ENCODE measurements at regions not wholly inside any gene's neighbourhood (a gene's known extent, or its start where the extent isn't known, plus 50 kb on each side); places are given as distances from the start of the nearest gene placed in this dataset.

- no peak overlapping the region for H3K9ac ChIP-seq (ENCODE audit: low read length)
- H3K9me3 ChIP-seq (ENCODE audit: low read length): no peaks in the 10 kb centered on the region
- H3K27me3 ChIP-seq (ENCODE audit: low read length): no peaks in the 10 kb centered on the region
- intact Hi-C loops (cut with micrococcal nuclease): no loop called here
- H3K9me2 ChIP-seq (replicated peaks; ENCODE audit: low read length): no peaks in the 10 kb centered on the region
- no peak for TF ChIP-seq EZH2 (IDR thresholded peaks at IDR 0.05; ENCODE audit: low read length, unreplicated experiment)
- no peak for TF ChIP-seq CTCF (conservative IDR thresholded peaks at IDR 0.05; ENCODE audit: low read depth, low read length)
- no peak for TF ChIP-seq EZH2phosphoT487 (IDR thresholded peaks at IDR 0.05; ENCODE audit: borderline replicate concordance, low read length)
- H3F3A ChIP-seq (ENCODE audit: low read length, unreplicated experiment): no peaks in the 10 kb centered on the region
- no peak overlapping the region for H2AFZ ChIP-seq (ENCODE audit: low read length)
- no peak overlapping the region for H3K4me3 ChIP-seq (ENCODE audit: low read length)
- H3K79me2 ChIP-seq (ENCODE audit: low read length): no peaks in the 10 kb centered on the region
- no peak for DNase-seq
- H3K4me2 ChIP-seq (ENCODE audit: low read length): no peak overlapping the region
- no peaks in the 10 kb centered on the region for H3K36me3 ChIP-seq (ENCODE audit: low read depth, low read length)
- no peak for ATAC-seq
- H4K20me1 ChIP-seq (ENCODE audit: low read length): no peaks in the 10 kb centered on the region
- no peak overlapping the region for H3K27ac ChIP-seq (ENCODE audit: low read length)
- BruUV-seq (replicated peaks): no TSS peak
- H3K4me1 ChIP-seq (ENCODE audit: insufficient read depth, low read length): no peaks in the 10 kb centered on the region
- POLR2A ChIA-PET (ENCODE audit: unreplicated experiment): no interaction called here
- CTCF ChIA-PET: interaction anchor here (0.8 kb wide), 1 partner anchor 11 kb away, joined by 6 read pairs; no protein-coding TSS in a partner anchor
These were observed 131.9 kb upstream of the DDHD1 start for GRCh38 chr14:53285064-53285463.

GRCh38 chr14:53278602-53279506, 125.7 kb upstream of the DDHD1 start:
- Histone ChIP-seq H3K79me2 (ENCODE audit: low read length) (no peaks in the 10 kb centered on the region), H3K9ac (ENCODE audit: low read length) (peak overlapping the region; percentile 12; the same call in 1 of the 2 replicates), H3K4me3 (ENCODE audit: low read length) (no peak overlapping the region), H4K20me1 (ENCODE audit: low read length) (no peaks in the 10 kb centered on the region), H3K9me2 (replicated peaks; ENCODE audit: low read length) (no peaks in the 10 kb centered on the region), H3K27me3 (ENCODE audit: low read length) (no peaks in the 10 kb centered on the region), H2AFZ (ENCODE audit: low read length) (peak overlapping the region; percentile 49), H3K4me1 (ENCODE audit: insufficient read depth, low read length) (peaks cover 14% of the 10 kb centered on the region), H3K27ac (ENCODE audit: low read length) (peak overlapping the region; percentile 56), H3F3A (ENCODE audit: low read length, unreplicated experiment) (no peaks in the 10 kb centered on the region), H3K4me2 (ENCODE audit: low read length) (peak overlapping the region; percentile 10), H3K9me3 (ENCODE audit: low read length) (no peaks in the 10 kb centered on the region), H3K36me3 (ENCODE audit: low read depth, low read length) (no peaks in the 10 kb centered on the region)
- ChIA-PET POLR2A (ENCODE audit: unreplicated experiment) (no interaction called here), CTCF (interaction anchor here (0.6 kb wide), 2 partner anchors 61 to 69 kb away, joined by 3 read pairs; no protein-coding TSS in a partner anchor)
- peak; percentile 86 for DNase-seq
- intact Hi-C loops (cut with micrococcal nuclease): no loop called here
- BruUV-seq (replicated peaks): TSS peak; percentile 58
- TF ChIP-seq EZH2 (IDR thresholded peaks at IDR 0.05; ENCODE audit: low read length, unreplicated experiment) (no peak), CTCF (conservative IDR thresholded peaks at IDR 0.05; ENCODE audit: low read depth, low read length) (no peak), EZH2phosphoT487 (IDR thresholded peaks at IDR 0.05; ENCODE audit: borderline replicate concordance, low read length) (no peak)
- ATAC-seq: peak; percentile 95

DNA sequence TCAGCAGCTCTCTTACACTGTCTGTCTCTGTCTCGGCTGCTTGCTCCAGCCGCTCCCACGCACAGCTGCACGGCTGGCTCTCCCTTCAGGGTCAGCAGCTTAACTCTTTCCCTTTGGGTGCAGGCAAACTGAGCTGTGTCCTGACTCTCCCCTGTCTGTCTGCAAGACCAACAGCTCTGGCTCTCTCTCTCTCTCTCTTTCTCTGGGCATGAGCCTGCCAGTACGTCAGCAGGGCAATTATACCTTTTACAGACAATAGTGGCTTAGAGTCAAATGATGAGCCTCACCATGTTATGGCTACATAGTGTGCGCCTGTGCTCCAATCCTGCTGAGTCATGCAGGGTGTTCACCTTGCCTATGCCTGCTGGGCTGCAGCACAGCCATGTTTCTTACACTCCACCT, 120.5 kb upstream of the DDHD1 start:
- TF ChIP-seq EZH2phosphoT487 (IDR thresholded peaks at IDR 0.05; ENCODE audit: borderline replicate concordance, low read length): no peak
- TF ChIP-seq CTCF (conservative IDR thresholded peaks at IDR 0.05; ENCODE audit: low read depth, low read length): no peak
- no peak for TF ChIP-seq EZH2 (IDR thresholded peaks at IDR 0.05; ENCODE audit: low read length, unreplicated experiment)
- no peak overlapping the region for H3K4me2 ChIP-seq (ENCODE audit: low read length)
- no peaks in the 10 kb centered on the region for H3K36me3 ChIP-seq (ENCODE audit: low read depth, low read length)
- intact Hi-C loops (cut with micrococcal nuclease): no loop called here
- no peaks in the 10 kb centered on the region for H3K9me3 ChIP-seq (ENCODE audit: low read length)
- H3K27me3 ChIP-seq (ENCODE audit: low read length): no peaks in the 10 kb centered on the region
- H3K79me2 ChIP-seq (ENCODE audit: low read length): no peaks in the 10 kb centered on the region
- ChIA-PET CTCF (no interaction called here), POLR2A (ENCODE audit: unreplicated experiment) (no interaction called here)
- peaks cover 5% of the 10 kb centered on the region for H3K4me1 ChIP-seq (ENCODE audit: insufficient read depth, low read length)
- DNase-seq (no peak), ATAC-seq (no peak)
- H3K9me2 ChIP-seq (replicated peaks; ENCODE audit: low read length): no peaks in the 10 kb centered on the region
- no peak overlapping the region for H3K9ac ChIP-seq (ENCODE audit: low read length)
- H2AFZ ChIP-seq (ENCODE audit: low read length): no peak overlapping the region
- no peak overlapping the region for H3K4me3 ChIP-seq (ENCODE audit: low read length)
- H3F3A ChIP-seq (ENCODE audit: low read length, unreplicated experiment): no peaks in the 10 kb centered on the region
- H4K20me1 ChIP-seq (ENCODE audit: low read length): no peaks in the 10 kb centered on the region
- H3K27ac ChIP-seq (ENCODE audit: low read length): no peak overlapping the region
- no TSS peak for BruUV-seq (replicated peaks)

All from PC-3 (cell line).